Motor neuron (in vitro differentiated cells): ENCODE measurements at regions not wholly inside any gene's neighbourhood (a gene's known extent, or its start where the extent isn't known, plus 50 kb on each side); places are given as distances from the start of the nearest gene placed in this dataset.

Source experiments
- ATAC-seq, 8 experiments: fragments of 200-7000 bp; cut with Tn5 transposase; replicated peaks in 6 of 8; 2 replicates each; pipeline ENCODE4 v1.8.0; 2021; ENCODE audit warnings: mild to moderate bottlenecking in 8 of 8, moderate library complexity in 8 of 8
- H3K27ac ChIP-seq, 2 donors: fragments of 250-450 bp; sonication (Bioruptor Pico); 2 replicates each; pipeline ENCODE4 v1.9.0; 2021; ENCODE audit warnings: antibody characterized with exemption in 2 of 2, mild to moderate bottlenecking in 2 of 2, moderate library complexity in 1 of 2
- H3K4me1 ChIP-seq, 2 donors: fragments of 250-450 bp; sonication (Bioruptor Pico); replicated peaks in 1 of 2; 2 replicates each; pipeline ENCODE4 v1.6.1; 2021; ENCODE audit warnings: antibody characterized with exemption in 2 of 2, mild to moderate bottlenecking in 2 of 2, moderate library complexity in 1 of 2
- H3K4me3 ChIP-seq, 5 donors: fragments of 250-450 bp; sonication (Bioruptor Pico); 2 replicates each; pipeline ENCODE4 v1.9.0; 2021; ENCODE audit warnings: antibody characterized with exemption in 5 of 5, mild to moderate bottlenecking in 5 of 5, moderate library complexity in 4 of 5
- WGBS, 10 experiments: fragments of 450-650 bp; shearing (Covaris generic); methylation state at CpG; one replicate each; pipeline ENCODE4 v1.0.0; 2022; 5-methylcytosine and 5-hydroxymethylcytosine counted together
- in situ Hi-C, 9 experiments: fragments of 400-800 bp; cut with MboI; loops; one replicate each; pipeline ENCODE4 v1.15.0; 2021; ENCODE audit warnings: low sequenced_read_pairs in 9 of 9, low pct_unique_long_range_greater_than_20kb in 2 of 9; ENCODE audit not compliant: unreplicated experiment in 9 of 9

DNA sequence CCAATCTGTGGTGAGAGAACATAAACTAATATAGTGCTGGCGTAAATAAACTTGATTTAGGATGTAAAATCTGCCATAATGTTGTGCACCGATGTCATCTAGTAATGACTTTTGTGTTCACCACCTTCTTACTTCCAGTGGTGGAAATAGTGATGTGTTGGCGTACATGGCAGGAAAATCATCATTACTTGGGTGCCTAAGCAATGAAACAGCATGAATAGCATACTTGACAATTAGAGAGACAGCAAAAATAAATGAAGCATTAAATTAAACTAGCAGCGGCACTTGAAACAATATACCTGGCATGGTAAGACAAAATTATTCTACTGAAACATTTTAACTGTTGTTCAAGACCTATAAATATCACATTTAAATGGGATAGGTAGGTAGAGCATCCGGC, 73.2 kb upstream of the DSC1 start:
- H3K4me3 ChIP-seq, result no peak overlapping the region
- no peak for ATAC-seq
- in situ Hi-C loops, result no loop called here
- no peak overlapping the region for H3K27ac ChIP-seq
- WGBS, 10 experiments, result 4 to 100% (median 86%) methylated on average over 1 to 5 of the region's 5 CpGs
- no peaks in the 10 kb centered on the region for H3K4me1 ChIP-seq

- Histone ChIP-seq H3K4me1 (no peaks in the 10 kb centered on the region), H3K27ac (no peak overlapping the region), H3K4me3 (no peak overlapping the region)
- 4 to 100% (median 72%) methylated on average over 1 to 2 of the region's 2 CpGs for WGBS, 10 experiments
- in situ Hi-C loops, result no loop called here
- no peak for ATAC-seq
These were observed 74.5 kb upstream of the DSC1 start for GRCh38 chr18:31237142-31237541.

DNA sequence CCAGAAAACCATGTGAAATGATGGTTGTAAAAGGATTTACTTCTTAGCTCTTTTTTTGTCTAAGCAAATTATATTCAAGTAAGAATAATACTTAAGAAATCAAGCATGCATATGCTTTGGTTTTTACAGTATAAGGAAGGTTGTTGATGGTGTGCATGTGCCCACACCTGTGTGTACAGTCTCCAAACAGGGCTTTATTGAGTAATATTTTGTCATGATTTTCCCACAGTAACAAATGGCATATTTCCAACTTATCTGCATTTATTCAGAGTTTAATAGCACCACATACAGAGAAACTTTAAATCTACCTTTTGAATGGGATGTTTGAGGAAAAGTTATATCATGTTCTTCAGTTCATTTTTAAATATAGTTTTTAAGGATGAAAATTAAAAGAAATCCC, 76.5 kb upstream of the DSG1 start:
- Histone ChIP-seq H3K4me3 (no peak overlapping the region), H3K27ac (no peak overlapping the region), H3K4me1 (peaks cover 14 to 25% of the 10 kb centered on the region in 2 donors)
- no peak for ATAC-seq
- in situ Hi-C loops, result no loop called here

- H3K4me1 ChIP-seq, result peaks cover 14 to 25% of the 10 kb centered on the region in 2 donors
- peak in 4 of 8 experiments; percentile 17 to 45 (median 38) for ATAC-seq
- in situ Hi-C loops, result no loop called here
- 17 to 42% (median 36%) methylated on average over 1 to 2 of the region's 2 CpGs; no CpG with 5 or more reads in 5 of the 10 experiments for WGBS, 10 experiments
- no peak overlapping the region for H3K27ac ChIP-seq
- no peak overlapping the region for H3K4me3 ChIP-seq
These were observed 76.0 kb upstream of the DSG1 start for GRCh38 chr18:31241900-31242409.

- Histone ChIP-seq H3K27ac (no peak overlapping the region), H3K4me1 (peaks cover 14 to 25% of the 10 kb centered on the region in 2 donors), H3K4me3 (no peak overlapping the region)
- no peak for ATAC-seq
- in situ Hi-C loops, result no loop called here
- WGBS, 10 experiments, result 7 to 85% (median 65%) methylated on average over 1 to 11 of the region's 11 CpGs
These were observed 74.0 kb upstream of the DSG1 start for GRCh38 chr18:31243740-31244512.

DNA sequence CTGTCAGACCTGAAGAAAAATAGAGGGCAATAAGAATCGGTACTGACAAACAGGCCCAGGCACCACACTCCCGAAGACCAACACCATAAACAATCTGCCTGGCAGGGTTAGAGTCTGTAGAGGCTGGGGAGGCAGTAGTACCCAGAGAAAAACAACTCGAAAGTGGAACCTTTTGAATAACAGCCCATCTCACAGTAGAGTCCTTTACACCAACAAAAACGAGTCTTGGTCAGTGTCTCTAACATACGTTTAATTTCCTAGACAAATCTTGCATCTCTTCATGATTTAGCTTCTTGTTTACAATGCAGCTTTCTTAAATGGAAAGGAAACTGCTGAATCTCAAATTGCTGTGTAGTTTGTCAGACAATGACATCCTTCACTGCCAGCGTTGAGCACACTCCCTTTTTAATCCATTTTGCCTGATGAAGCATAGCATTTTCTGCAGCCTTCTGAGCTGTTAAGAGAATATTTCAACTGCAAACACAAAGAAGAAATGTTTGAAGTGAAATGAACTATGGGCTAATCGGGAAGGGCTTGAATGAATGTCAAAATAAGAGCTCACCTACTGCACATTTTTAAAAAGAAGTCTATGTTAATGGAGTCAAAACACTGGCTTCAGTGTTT, 73.1 kb upstream of the DSG1 start:
- Histone ChIP-seq H3K4me1 (peaks cover 14 to 25% of the 10 kb centered on the region in 2 donors), H3K4me3 (peak overlapping the region in 1 of 5 donors; percentile 10), H3K27ac (peak overlapping the region in 1 of 2 donors; percentile 11)
- ATAC-seq, result peak in 5 of 8 experiments; percentile 71 to 85 (median 82)
- in situ Hi-C loops, result no loop called here
- 0 to 15% (median 0%) methylated on average over 1 to 5 of the region's 7 CpGs; no CpG with 5 or more reads in 1 of the 10 experiments for WGBS, 10 experiments

- H3K4me3 ChIP-seq, result no peak overlapping the region
- in situ Hi-C loops, result no loop called here
- WGBS, 10 experiments, result 0 to 100% (median 67%) methylated on average over 1 to 3 of the region's 3 CpGs; no CpG with 5 or more reads in 1 of the 10 experiments
- H3K4me1 ChIP-seq, result peaks cover 14 to 25% of the 10 kb centered on the region in 2 donors
- ATAC-seq, result no peak
- H3K27ac ChIP-seq, result no peak overlapping the region
These were observed 72.1 kb upstream of the DSG1 start for GRCh38 chr18:31245820-31246219.

DNA sequence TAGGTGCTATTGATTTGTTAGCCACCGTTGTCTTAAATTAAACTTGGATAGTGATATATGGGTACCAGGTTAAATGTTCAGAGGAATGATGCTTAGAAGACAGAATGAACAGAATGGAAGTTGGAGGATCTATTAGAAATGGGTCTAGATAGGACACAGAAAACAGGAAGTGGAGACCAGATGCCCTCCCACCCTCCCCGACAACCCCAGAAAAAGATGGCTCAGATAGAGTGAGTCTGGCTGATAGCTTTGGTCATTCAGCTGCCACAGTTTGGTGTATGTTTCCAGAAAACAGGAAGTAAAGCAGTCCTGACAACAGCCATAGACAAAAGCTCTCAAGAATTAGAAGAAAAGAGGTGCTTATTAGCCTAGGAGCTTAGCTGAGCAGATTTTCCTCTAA, 71.5 kb upstream of the DSG1 start:
- H3K4me1 ChIP-seq, result peaks cover 14 to 25% of the 10 kb centered on the region in 2 donors
- H3K27ac ChIP-seq, result no peak overlapping the region
- ATAC-seq, result no peak
- no peak overlapping the region for H3K4me3 ChIP-seq
- WGBS, 10 experiments, result 0 to 84% (median 20%) methylated on average over 1 to 2 of the region's 2 CpGs; no CpG with 5 or more reads in 3 of the 10 experiments
- in situ Hi-C loops, result no loop called here

- Histone ChIP-seq H3K4me3 (no peak overlapping the region), H3K4me1 (peaks cover 14 to 25% of the 10 kb centered on the region in 2 donors), H3K27ac (no peak overlapping the region)
- in situ Hi-C loops, result no loop called here
- 0 to 87% (median 72%) methylated on average over 1 to 6 of the region's 6 CpGs for WGBS, 10 experiments
- ATAC-seq, result no peak
These were observed 70.3 kb upstream of the DSG1 start for GRCh38 chr18:31247574-31248199.

DNA sequence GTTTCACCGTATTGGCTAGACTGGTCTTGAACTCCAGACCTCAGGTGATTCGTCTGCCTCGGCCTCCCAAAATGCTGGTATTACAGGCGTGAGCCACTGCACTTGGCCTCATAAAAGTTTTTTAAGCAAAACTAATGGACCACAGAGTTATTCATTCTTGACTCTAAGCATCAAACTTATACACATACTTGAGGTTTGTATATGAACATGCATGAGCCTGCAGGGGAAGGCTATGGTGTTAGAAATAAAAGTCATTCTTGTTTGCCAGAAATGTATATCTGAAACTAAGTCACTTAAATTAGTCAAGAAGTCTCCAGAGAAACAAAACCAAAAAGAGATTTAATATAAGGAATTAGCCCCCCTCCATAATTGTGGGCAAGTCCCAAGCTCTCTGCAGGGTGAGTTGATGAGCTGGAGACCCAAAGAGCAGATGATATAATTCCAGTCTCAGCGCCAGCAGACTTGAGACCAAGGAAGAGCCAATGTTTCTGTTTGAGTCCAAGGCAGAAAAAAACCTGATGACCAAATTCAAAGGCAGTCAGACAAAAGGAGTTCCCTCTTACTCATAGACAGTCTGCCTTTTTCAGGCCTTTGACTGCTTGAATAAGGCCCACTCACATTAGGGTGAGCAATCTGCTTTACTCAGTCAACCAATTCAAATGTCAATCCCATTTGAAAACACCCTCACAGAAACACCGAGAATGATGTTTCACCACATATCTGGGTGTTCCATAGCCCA, 69.0 kb upstream of the DSG1 start:
- Histone ChIP-seq H3K4me1 (peaks cover 14 to 22% of the 10 kb centered on the region in 2 donors), H3K27ac (no peak overlapping the region), H3K4me3 (no peak overlapping the region)
- in situ Hi-C loops, result no loop called here
- WGBS, 10 experiments, result 0 to 93% (median 79%) methylated on average over 2 to 6 of the region's 6 CpGs
- ATAC-seq, result peak in 5 of 8 experiments; percentile 58 to 81 (median 63)

DNA sequence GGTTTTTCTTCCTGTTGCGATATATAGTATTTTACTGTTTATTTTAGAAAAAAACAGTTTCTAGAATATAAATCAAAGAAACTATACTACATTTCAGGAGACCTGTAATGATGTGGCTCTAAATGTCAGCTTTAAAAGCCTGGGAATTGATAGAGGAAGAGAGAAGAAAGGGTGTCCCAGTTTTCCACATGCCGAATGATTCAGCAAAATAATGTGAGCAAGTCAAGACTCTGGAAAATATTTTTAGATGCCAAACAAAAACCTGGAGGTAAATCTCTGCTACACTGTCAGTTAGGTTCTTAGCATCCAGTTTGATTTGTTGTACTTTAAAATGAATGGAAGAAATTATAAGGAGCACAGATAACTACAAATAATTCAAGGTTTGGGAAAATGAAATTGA, 67.1 kb upstream of the DSG1 start:
- ATAC-seq, result no peak
- WGBS, 10 experiments, result 28 to 100% (median 73%) methylated on average over 1 to 2 of the region's 2 CpGs
- Histone ChIP-seq H3K27ac (no peak overlapping the region), H3K4me1 (peaks cover 0 to 4% of the 10 kb centered on the region in 2 donors), H3K4me3 (no peak overlapping the region)
- in situ Hi-C loops, result loop anchor here in 1 of 9 experiments (25.0 kb wide), 1 partner anchor 111 kb away; no protein-coding TSS in a partner anchor

GRCh38 chr18:31252522-31252921, 65.4 kb upstream of the DSG1 start:
- 0 to 100% (median 10%) methylated on average over 1 of the region's 1 CpG; no CpG with 5 or more reads in 5 of the 10 experiments for WGBS, 10 experiments
- Histone ChIP-seq H3K4me3 (no peak overlapping the region), H3K27ac (no peak overlapping the region), H3K4me1 (no peaks in the 10 kb centered on the region)
- in situ Hi-C loops, result loop anchor here in 1 of 9 experiments (25.0 kb wide), 1 partner anchor 110 kb away; no protein-coding TSS in a partner anchor
- ATAC-seq, result no peak
